ENCODE measurements at regions not wholly inside any gene's neighbourhood (a gene's known extent, or its start where the extent isn't known, plus 50 kb on each side); places are given as distances from the start of the nearest gene placed in this dataset.

DNA sequence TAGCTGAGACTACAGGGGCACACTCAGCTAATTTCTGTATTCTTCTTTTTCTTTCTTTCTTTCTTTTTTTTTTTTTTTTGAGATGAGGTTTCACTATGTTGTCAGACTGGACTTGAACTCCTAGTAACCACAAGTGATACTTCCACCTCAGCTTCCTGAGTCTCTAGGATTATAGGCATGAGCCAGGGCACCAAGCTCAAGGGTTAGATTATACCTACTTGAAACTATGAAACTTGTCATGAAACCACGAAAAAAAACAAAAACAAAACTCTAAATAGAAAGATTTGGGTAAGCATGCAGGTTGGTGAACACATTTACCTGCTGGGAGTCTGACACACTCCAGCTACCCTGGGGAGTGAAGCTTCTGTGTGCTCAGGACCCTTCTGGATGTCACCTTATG is 2250.4 kb downstream of the MRPL39 start:
- no peak for DNase-seq

DNA sequence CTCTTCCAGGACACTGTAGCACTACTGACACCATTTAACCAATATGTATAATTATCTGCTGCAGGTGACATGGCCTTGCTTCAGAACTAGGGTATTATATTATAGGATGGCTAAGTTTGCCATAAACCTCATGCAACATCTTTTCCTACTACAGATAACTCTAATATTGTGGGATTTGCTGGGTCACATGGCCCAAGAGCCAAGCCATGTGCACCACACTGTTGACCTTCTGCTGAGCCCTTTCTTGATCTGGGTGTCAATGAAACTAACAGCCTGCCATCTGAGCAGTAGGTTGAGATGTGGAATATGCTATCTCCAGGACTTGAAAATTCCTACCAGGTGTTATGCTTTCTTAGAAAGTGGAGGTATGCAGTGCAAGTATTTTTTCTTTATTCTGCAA is 2291.1 kb downstream of the MRPL39 start:
- no peak for DNase-seq

DNA sequence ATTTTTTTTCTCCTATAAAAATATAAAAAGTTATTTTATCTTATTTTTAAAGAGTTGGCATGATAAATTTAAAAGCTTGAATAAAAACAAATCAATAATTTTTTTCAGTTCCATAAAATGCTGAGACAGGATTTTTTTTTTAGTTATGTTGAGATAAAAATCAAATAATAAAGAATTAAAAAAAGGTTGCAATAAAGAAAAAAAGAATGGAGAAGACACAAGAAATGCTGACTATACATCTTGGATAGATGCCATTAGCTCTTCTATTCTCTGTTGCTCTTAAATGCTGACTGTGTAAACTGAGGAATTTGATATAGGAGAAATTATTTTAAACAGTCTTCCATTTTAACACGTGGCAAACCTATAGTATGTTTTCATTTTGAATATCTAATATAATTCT is 2298.5 kb downstream of the MRPL39 start:
- DNase-seq: no peak

DNA sequence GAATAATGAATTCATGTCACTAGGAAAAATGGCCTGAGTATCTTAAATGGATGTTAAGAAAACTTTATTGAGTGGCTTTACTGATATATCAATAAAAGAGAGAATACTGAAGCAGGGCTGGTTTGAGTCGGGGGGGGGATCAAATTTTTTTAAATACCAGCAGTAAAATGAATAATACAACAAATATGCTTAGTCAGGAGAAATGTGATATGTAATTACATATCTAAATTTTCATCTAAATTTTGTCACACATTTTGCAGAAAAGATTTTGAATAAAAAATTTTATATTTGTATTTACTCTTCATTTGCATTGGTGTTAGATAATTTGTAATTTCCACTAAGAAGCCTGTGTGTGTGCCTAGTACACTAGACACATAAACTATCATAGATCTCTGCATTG is 2300.2 kb downstream of the MRPL39 start:
- DNase-seq: no peak

DNA sequence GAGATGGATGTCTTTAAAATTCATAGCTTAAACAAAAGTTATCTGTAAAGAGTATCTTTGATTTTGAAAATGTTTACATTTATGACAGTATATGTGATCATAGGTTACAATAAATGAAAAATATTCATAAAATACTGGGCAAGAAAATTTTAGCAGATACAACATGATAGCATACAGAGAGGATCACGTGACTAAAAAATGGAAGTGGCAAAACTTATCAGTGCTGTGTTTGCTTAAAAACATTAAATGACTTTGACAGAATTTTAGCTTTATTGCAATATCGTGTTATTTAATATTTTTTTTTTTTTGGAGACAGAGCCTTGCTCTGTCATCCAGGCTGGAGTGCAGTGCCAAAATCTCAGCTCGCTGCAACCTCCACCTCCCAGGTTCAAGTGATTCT is 2294.1 kb downstream of the NCAM2 start:
- DNase-seq: no peak

DNA sequence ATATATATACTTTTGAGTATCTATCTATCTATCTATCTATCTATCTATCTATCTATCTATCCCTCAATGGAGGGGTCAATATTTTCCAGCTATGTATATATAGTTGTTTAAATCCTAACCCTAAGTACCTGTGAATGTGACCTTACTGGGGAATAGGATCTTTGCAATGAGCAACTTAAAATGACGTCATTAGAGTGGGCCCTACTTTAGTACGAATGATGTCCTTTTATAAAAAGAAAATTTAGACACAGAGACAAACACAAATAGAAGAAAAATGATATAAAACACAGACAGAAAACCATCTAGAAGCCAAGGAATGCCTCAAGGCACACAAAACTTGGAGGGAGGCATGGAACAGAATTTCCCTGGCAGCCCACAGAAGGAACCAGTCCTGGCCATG is 2283.7 kb downstream of the NCAM2 start:
- no peak for DNase-seq

DNA sequence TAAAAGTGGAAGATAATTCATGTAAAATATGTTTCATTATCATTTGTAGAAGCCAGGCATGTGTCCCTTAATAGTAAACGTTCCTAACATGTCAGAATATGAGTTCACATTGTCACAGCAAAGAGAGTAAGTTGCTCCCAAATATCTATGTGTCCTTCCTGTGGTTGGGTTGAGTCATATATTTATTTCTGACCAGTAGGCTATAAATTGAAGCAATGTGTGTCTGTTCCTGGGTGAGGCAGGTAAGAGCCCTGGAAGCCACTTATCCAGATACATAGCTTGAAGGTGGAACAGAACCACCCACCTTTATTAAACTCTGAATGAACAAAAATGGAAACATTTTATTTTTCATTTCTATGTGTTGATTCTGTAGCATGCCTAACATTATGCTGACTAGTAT is 2251.6 kb downstream of the NCAM2 start:
- DNase-seq: no peak

DNA sequence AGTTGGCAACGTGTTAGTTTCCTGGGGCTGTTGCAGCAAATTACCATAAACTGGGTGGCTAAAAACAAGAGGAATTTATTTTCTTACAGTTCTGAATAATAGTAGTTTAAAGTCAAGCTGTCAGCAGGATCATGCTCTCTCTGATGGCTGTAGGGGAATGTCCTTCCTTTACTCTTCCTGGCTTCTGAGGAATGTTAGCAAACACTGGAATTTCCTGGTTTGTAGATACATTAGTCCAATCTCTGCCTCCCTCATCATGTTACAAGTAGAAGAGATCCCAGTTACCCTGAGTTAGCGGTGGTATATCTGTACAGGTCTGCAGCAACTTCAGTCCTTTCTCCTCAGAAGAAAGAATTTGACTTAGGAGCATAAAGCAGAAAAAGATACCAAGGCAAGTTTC is 2249.1 kb downstream of the NCAM2 start:
- DNase-seq: no peak

DNA sequence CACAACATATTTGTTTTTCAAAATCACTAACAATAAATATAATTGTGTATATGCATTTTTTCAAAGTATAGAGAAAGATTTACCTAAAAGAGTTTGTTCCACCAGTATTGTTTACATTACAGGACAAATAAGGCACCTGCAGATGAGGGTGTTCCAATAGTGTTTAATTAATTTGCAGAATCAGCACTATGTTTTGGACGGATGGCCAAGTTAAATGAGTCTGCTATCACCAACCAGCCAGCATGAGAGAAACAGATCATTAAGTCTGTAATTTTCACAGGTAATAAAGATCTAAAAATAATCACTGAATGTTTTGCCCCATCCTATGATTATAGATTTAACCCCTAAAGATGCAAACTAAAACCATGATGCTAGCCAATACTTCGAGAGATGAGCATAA is 2247.0 kb downstream of the NCAM2 start:
- no peak for DNase-seq

DNA sequence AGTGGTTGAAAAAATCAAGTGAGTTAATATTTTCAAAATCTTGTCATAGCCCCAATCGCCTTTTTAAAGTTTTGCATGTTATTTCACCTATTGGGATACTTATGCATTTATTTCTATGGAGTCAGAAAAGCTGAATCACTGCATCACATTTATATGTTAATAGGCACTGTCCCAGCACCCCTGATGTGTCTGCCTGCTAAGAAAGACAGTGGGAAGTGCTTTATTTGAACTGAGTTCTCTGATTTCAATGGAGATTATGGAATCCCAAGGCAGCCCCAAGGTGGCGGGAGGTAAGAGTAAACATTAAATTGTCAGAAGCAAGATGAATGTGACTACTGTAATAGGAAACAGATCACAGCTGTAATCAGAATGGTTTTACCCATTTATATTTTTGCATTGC is 2225.7 kb downstream of the NCAM2 start:
- no peak for DNase-seq

DNA sequence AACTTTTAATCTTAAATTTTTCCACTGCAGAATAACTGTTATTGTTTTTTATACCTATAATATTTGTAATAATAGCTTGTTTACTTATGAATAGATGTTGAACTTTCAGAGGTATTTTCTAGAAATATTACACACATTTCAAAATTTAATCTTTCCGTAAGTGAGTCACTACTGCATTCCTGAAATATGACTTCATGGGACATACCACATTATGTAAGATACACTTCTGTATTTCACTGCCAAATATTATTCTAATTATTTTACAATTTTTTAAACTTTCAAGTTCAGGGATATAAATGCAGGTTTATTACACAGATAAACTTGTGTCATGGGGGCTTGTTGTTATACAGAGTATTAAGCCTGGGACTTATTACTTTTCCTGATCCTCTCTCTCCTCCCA is 2220.5 kb downstream of the NCAM2 start:
- no peak for DNase-seq

DNA sequence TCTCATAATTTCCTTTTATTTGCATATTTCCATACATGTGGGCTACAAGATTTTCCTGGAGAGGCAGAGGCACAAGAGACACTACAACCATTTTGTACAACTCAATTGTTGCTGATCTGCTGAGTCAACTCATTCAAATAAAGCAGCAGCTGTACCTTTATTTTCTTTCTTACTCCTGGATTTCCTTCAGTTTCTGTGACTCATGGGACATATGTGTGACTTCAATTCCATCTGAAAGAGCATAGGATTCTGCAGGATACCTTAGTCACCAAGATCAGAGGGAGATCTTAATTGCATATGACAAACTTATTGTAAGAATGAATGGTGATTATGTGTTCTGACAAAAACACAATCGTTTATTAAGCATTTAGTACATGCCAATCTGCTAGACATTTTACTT is 2219.4 kb downstream of the NCAM2 start:
- DNase-seq: no peak

DNA sequence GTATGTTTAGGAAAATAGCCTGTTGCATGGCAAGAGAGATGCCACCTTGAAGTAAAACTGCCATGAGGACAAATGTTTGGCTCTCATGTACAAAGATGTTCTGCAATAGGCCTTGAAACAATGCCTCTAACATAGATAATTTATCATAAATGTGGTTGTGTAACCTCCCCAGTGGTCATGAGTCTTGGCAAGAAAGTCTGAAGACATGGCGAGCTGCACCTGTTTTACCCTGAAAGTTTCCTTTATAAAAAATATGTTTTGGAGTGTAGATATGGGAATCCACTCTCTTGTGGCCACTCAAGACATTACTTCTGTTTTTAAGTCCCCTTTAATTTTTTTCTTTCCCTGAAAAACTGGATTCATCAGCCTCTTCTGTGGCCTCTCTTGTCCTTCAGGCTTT is 2217.1 kb downstream of the NCAM2 start:
- no peak for DNase-seq
